ENCODE measurements at regions not wholly inside any gene's neighbourhood (a gene's known extent, or its start where the extent isn't known, plus 50 kb on each side); places are given as distances from the start of the nearest gene placed in this dataset.

DNA sequence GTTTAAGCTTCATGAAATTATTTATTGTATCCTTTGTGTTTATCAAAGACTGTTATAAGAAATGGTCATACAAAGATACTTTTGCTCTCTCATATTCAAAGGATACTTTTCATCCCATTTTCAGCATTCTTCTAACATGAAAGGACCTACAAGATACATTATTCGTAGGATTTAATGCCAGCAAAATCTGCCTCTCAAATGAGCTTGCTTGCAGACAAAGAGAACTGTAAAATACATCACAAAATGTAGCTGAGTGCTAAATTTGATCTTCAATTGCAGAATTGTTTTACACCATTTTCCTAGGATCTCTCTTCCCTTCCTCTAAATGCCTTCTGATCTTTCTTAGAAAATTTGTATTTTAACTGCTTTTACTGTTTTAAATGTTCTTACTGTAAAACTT lies 333.0 kb upstream of the NAV3 start:
- Histone ChIP-seq H3K4me2 (ENCODE audit: low read depth, low read length) (no peak overlapping the region), H3K27ac (ENCODE audit: insufficient read depth, low read length) (no peak overlapping the region), H3K79me1 (ENCODE audit: low read depth in 1 of 2, low read length in 2 of 2) (no peaks in the 10 kb centered on the region), H2AK5ac (ENCODE audit: low read depth, low read length) (no peak overlapping the region), H3K9me1 (ENCODE audit: insufficient read depth, low read length) (no peaks in the 10 kb centered on the region), H3K9ac (ENCODE audit: low read depth, low read length) (no peak overlapping the region), H3K4ac (ENCODE audit: low read depth, low read length) (no peak overlapping the region), H3K27me3 (ENCODE audit: control insufficient read depth, insufficient read depth, low read length) (no peaks in the 10 kb centered on the region), H4K8ac (ENCODE audit: low read depth in 2 of 2, low read length in 2 of 2) (no peak overlapping the region), H3K18ac (ENCODE audit: low read depth, low read length) (no peak overlapping the region), H2AK9ac (replicated peaks; ENCODE audit: low read depth, low read length, poor library complexity) (no peak overlapping the region), H3K23ac (ENCODE audit: low read depth, low read length) (no peak overlapping the region), H2BK15ac (ENCODE audit: low read depth, low read length) (no peak overlapping the region), H3K56ac (ENCODE audit: extremely low read depth, insufficient read depth, low read length) (no peak overlapping the region), H2BK120ac (ENCODE audit: low read depth, low read length) (no peak overlapping the region), H3K9me3 (ENCODE audit: control insufficient read depth, insufficient read depth, low read length) (no peaks in the 10 kb centered on the region), H4K5ac (ENCODE audit: low read depth, low read length) (no peak overlapping the region), H4K20me1 (ENCODE audit: insufficient read depth, low read length) (no peaks in the 10 kb centered on the region), H3K36me3 (ENCODE audit: control insufficient read depth, insufficient read depth, low read length) (no peaks in the 10 kb centered on the region), H2AFZ (replicated peaks; ENCODE audit: low read length, poor library complexity) (no peak overlapping the region), H3K4me3 (ENCODE audit: insufficient read depth, low read depth, low read length) (no peak overlapping the region), H2BK5ac (ENCODE audit: low read depth, low read length, poor library complexity, severe bottlenecking) (no peak overlapping the region), H4K91ac (ENCODE audit: insufficient read depth, low read depth, low read length) (no peak overlapping the region), H3K4me1 (ENCODE audit: control insufficient read depth, insufficient read depth, low read length) (no peaks in the 10 kb centered on the region), H2BK20ac (ENCODE audit: low read depth, low read length) (no peak overlapping the region), H3K14ac (replicated peaks; ENCODE audit: low read depth, low read length) (no peak overlapping the region)
- ChIA-PET POLR2A (ENCODE audit: unreplicated experiment) (no interaction called here), CTCF (no interaction called here)
- DNase-seq (no peak), ATAC-seq (ENCODE audit: low read depth) (no peak)
- no TSS peak for BruUV-seq (replicated peaks)
- intact Hi-C loops (cut with micrococcal nuclease): no loop called here
- in situ Hi-C loops (cut with MboI; ENCODE audit: low sequenced_read_pairs): no loop called here
- WGBS, 2 experiments (ENCODE audit: extremely low coverage in 2 of 2, insufficient read length in 1 of 2): no CpG with 5 or more reads among the region's 1 CpG
- dilution Hi-C loops (cut with HindIII; ENCODE audit: low sequenced_read_pairs, unreplicated experiment): no loop called here
- no peak for TF ChIP-seq MAFK (IDR thresholded peaks at IDR 0.05; ENCODE audit: low read depth, low read length)
- TF ChIP-seq, protein P1, sequence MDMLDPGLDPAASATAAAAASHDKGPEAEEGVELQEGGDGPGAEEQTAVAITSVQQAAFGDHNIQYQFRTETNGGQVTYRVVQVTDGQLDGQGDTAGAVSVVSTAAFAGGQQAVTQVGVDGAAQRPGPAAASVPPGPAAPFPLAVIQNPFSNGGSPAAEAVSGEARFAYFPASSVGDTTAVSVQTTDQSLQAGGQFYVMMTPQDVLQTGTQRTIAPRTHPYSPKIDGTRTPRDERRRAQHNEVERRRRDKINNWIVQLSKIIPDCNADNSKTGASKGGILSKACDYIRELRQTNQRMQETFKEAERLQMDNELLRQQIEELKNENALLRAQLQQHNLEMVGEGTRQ (IDR thresholded peaks at IDR 0.05; ENCODE audit: low read depth, low read length): no peak
- TF ChIP-seq MXI1 (IDR thresholded peaks at IDR 0.05; ENCODE audit: borderline replicate concordance, low read depth, low read length): no peak
- no peak for TF ChIP-seq RCOR1 (IDR thresholded peaks at IDR 0.05; ENCODE audit: insufficient replicate concordance, low read length)
- no peak for TF ChIP-seq CEBPB (IDR thresholded peaks at IDR 0.05; ENCODE audit: low read depth, low read length)
- TF ChIP-seq, protein P2, sequence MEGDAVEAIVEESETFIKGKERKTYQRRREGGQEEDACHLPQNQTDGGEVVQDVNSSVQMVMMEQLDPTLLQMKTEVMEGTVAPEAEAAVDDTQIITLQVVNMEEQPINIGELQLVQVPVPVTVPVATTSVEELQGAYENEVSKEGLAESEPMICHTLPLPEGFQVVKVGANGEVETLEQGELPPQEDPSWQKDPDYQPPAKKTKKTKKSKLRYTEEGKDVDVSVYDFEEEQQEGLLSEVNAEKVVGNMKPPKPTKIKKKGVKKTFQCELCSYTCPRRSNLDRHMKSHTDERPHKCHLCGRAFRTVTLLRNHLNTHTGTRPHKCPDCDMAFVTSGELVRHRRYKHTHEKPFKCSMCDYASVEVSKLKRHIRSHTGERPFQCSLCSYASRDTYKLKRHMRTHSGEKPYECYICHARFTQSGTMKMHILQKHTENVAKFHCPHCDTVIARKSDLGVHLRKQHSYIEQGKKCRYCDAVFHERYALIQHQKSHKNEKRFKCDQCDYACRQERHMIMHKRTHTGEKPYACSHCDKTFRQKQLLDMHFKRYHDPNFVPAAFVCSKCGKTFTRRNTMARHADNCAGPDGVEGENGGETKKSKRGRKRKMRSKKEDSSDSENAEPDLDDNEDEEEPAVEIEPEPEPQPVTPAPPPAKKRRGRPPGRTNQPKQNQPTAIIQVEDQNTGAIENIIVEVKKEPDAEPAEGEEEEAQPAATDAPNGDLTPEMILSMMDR (conservative IDR thresholded peaks at IDR 0.05; ENCODE audit: low read depth, low read length): no peak
- no peak for TF ChIP-seq RAD21 (IDR thresholded peaks at IDR 0.05; ENCODE audit: low read length)
- no peak for TF ChIP-seq FOS (IDR thresholded peaks at IDR 0.05; ENCODE audit: low read depth, low read length)
- TF ChIP-seq, protein P3, sequence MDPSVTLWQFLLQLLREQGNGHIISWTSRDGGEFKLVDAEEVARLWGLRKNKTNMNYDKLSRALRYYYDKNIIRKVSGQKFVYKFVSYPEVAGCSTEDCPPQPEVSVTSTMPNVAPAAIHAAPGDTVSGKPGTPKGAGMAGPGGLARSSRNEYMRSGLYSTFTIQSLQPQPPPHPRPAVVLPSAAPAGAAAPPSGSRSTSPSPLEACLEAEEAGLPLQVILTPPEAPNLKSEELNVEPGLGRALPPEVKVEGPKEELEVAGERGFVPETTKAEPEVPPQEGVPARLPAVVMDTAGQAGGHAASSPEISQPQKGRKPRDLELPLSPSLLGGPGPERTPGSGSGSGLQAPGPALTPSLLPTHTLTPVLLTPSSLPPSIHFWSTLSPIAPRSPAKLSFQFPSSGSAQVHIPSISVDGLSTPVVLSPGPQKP (IDR thresholded peaks at IDR 0.05; ENCODE audit: borderline replicate concordance, low read depth, low read length): no peak
- TF ChIP-seq POLR2A (IDR thresholded peaks at IDR 0.05; ENCODE audit: low read depth, low read length): no peak
- no peak for TF ChIP-seq CHD1 (IDR thresholded peaks at IDR 0.05; ENCODE audit: low read depth, low read length)
- TF ChIP-seq MAZ (IDR thresholded peaks at IDR 0.05; ENCODE audit: borderline replicate concordance, low read depth, low read length): no peak
- no peak for TF ChIP-seq BHLHE40 (IDR thresholded peaks at IDR 0.05; ENCODE audit: low read depth, low read length)
- no peak for TF ChIP-seq NFE2L2 (IDR thresholded peaks at IDR 0.05; ENCODE audit: low read depth, low read length)
- no peak for TF ChIP-seq SMC3 (IDR thresholded peaks at IDR 0.05; ENCODE audit: low read depth, low read length)
- TF ChIP-seq RFX5 (IDR thresholded peaks at IDR 0.05; ENCODE audit: low read depth, low read length): no peak

Data from IMR-90 (cell line).